KMS-11 (cell line): ENCODE measurements at regions not wholly inside any gene's neighbourhood (a gene's known extent, or its start where the extent isn't known, plus 50 kb on each side); places are given as distances from the start of the nearest gene placed in this dataset.
"Not testable (repeated sequence)": the region's sequence is repeated elsewhere in the genome, so short reads cannot be mapped to it uniquely, and the experiment has no call there.

Source experiments
- H2AFZ ChIP-seq: fragments of 200-600 bp; sonication (generic); 2 replicates; pipeline ENCODE4 v1.6.1; 2016; ENCODE audit warnings: antibody characterized with exemption, mixed run types, low read depth
- H3K27ac ChIP-seq: fragments of 200-600 bp; sonication (generic); 2 replicates; pipeline ENCODE4 v1.6.1; 2016; ENCODE audit warnings: mild to moderate bottlenecking, mixed run types
- H3K27me3 ChIP-seq: fragments of 200-600 bp; sonication (generic); 2 replicates; pipeline ENCODE4 v1.6.1; 2017; ENCODE audit warnings: mild to moderate bottlenecking, low read depth, mixed run types, moderate library complexity; ENCODE audit not compliant: insufficient read depth
- H3K36me3 ChIP-seq: fragments of 200-600 bp; sonication (generic); 2 replicates; pipeline ENCODE4 v1.6.1; 2017; ENCODE audit warnings: mild to moderate bottlenecking, mixed run types; ENCODE audit not compliant: insufficient read depth
- H3K4me1 ChIP-seq: fragments of 200-600 bp; sonication (generic); 2 replicates; pipeline ENCODE4 v1.6.1; 2016; ENCODE audit warnings: mild to moderate bottlenecking, low read depth, mixed run types; ENCODE audit not compliant: poor library complexity, severe bottlenecking
- H3K4me2 ChIP-seq: fragments of 200-600 bp; sonication (generic); 2 replicates; pipeline ENCODE4 v1.7.0; 2016; ENCODE audit warnings: mild to moderate bottlenecking, mixed run types
- H3K4me3 ChIP-seq: fragments of 200-600 bp; sonication (generic); IDR thresholded peaks from 2 replicates; pipeline ENCODE4 v1.6.1; 2017; ENCODE audit warnings: low read depth, low read length, mixed read lengths; ENCODE audit not compliant: insufficient read depth
- H3K79me2 ChIP-seq: fragments of 200-600 bp; sonication (generic); 2 replicates; pipeline ENCODE4 v1.6.1; 2016; ENCODE audit warnings: low read depth, mixed run types; ENCODE audit not compliant: insufficient read depth
- H3K9ac ChIP-seq: fragments of 200-600 bp; sonication (generic); 2 replicates; pipeline ENCODE4 v1.6.1; 2016; ENCODE audit warnings: mild to moderate bottlenecking, mixed run types
- H4K20me1 ChIP-seq: fragments of 200-600 bp; sonication (generic); 2 replicates; pipeline ENCODE4 v1.6.1; 2016; ENCODE audit warnings: mild to moderate bottlenecking, mixed run types; ENCODE audit not compliant: insufficient read depth
- CTCF ChIP-seq: fragments of 200-600 bp; sonication (generic); conservative IDR thresholded peaks from 2 replicates; pipeline ENCODE4 v1.6.1; 2017; ENCODE audit warnings: low read depth, mild to moderate bottlenecking, antibody characterized with exemption, low read length, moderate library complexity, mixed read lengths

GRCh38 chr4:127403471-127404084 lies 229.2 kb upstream of the INTU start:
- H2AFZ ChIP-seq = no peak overlapping the region
- no peaks in the 10 kb centered on the region for H3K79me2 ChIP-seq
- no peaks in the 10 kb centered on the region for H3K36me3 ChIP-seq
- H3K9ac ChIP-seq = no peak overlapping the region
- no peaks in the 10 kb centered on the region for H3K27me3 ChIP-seq
- TF ChIP-seq CTCF = no peak
- H4K20me1 ChIP-seq = no peaks in the 10 kb centered on the region
- H3K27ac ChIP-seq = no peak overlapping the region
- H3K4me2 ChIP-seq = no peak overlapping the region
- H3K4me3 ChIP-seq = no peak overlapping the region
- no peaks in the 10 kb centered on the region for H3K4me1 ChIP-seq

GRCh38 chr4:127406187-127406586 lies 226.6 kb upstream of the INTU start:
- Histone ChIP-seq H3K4me1 (no peaks in the 10 kb centered on the region), H3K27me3 (no peaks in the 10 kb centered on the region), H3K79me2 (no peaks in the 10 kb centered on the region), H4K20me1 (no peaks in the 10 kb centered on the region), H3K4me2 (no peak overlapping the region), H3K4me3 (no peak overlapping the region), H3K36me3 (no peaks in the 10 kb centered on the region), H3K9ac (no peak overlapping the region), H3K27ac (no peak overlapping the region), H2AFZ (no peak overlapping the region)
- TF ChIP-seq CTCF = no peak

GRCh38 chr4:127407572-127407971 lies 225.2 kb upstream of the INTU start:
- H3K27me3 ChIP-seq, H3K79me2 ChIP-seq, H3K36me3 ChIP-seq, H2AFZ ChIP-seq, H3K4me3 ChIP-seq, H4K20me1 ChIP-seq, H3K9ac ChIP-seq, H3K27ac ChIP-seq, H3K4me1 ChIP-seq, H3K4me2 ChIP-seq: not testable (repeated sequence)

- H2AFZ ChIP-seq = no peak overlapping the region
- no peaks in the 10 kb centered on the region for H3K79me2 ChIP-seq
- H3K4me3 ChIP-seq = no peak overlapping the region
- H3K36me3 ChIP-seq = no peaks in the 10 kb centered on the region
- no peaks in the 10 kb centered on the region for H3K27me3 ChIP-seq
- H3K27ac ChIP-seq = no peak overlapping the region
- no peaks in the 10 kb centered on the region for H4K20me1 ChIP-seq
- H3K4me2 ChIP-seq = no peak overlapping the region
- no peak for TF ChIP-seq CTCF
- H3K9ac ChIP-seq = no peak overlapping the region
- H3K4me1 ChIP-seq = no peaks in the 10 kb centered on the region
Observed at GRCh38 chr4:127410201-127410600, 222.6 kb upstream of the INTU start.

- H3K4me2 ChIP-seq = no peak overlapping the region
- H3K27me3 ChIP-seq = no peaks in the 10 kb centered on the region
- H3K27ac ChIP-seq = no peak overlapping the region
- no peaks in the 10 kb centered on the region for H3K4me1 ChIP-seq
- no peaks in the 10 kb centered on the region for H3K79me2 ChIP-seq
- H4K20me1 ChIP-seq = no peaks in the 10 kb centered on the region
- no peaks in the 10 kb centered on the region for H3K36me3 ChIP-seq
- TF ChIP-seq CTCF = no peak
- H3K4me3 ChIP-seq = no peak overlapping the region
- no peak overlapping the region for H2AFZ ChIP-seq
- H3K9ac ChIP-seq = no peak overlapping the region
Observed at GRCh38 chr4:127410644-127411043, 222.1 kb upstream of the INTU start.
